NCI-H1930 (cell line): ENCODE measurements at regions not wholly inside any gene's neighbourhood (a gene's known extent, or its start where the extent isn't known, plus 50 kb on each side); places are given as distances from the start of the nearest gene placed in this dataset.
"Not testable (repeated sequence)": the region's sequence is repeated elsewhere in the genome, so short reads cannot be mapped to it uniquely, and the experiment has no call there.

ENCODE experiments used
- DNase-seq, 2 experiments: peaks; one replicate each; lab custom pipeline; 2025; lab: John Stamatoyannopoulos, UW

DNA sequence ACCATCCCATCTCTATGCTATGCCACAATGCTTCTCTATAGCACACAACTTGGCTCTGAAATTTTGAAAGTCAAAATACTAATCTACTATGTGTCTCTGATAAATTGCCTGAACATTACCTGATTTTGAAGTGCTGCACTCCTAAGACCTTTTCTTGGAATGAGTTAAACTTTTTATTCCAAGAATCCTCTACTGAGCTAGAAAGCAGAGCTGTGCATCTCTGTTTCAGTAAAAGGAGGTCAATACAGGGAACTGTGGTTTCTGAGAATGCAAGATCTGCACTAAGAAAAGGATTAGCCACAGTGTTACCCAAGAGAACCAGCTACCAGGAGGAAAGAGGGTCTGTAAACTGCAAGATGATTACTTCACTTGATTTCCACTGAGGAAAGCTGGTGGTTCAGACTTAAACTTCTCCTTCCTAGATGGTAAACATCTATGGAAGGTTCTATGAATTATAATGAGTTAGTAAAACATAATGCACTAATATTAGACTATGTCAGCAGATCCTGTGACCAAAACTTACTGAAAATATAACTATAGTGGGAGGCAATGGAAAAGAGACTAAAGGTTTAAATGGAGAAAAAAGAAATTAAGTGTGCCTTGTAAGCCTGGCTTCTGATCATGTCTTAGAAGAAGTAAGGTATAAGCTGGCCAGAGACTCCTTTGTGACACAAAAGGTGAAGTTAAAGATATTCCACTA lies 588.0 kb upstream of the DEFB115 start:
- not testable (repeated sequence) for DNase-seq

DNA sequence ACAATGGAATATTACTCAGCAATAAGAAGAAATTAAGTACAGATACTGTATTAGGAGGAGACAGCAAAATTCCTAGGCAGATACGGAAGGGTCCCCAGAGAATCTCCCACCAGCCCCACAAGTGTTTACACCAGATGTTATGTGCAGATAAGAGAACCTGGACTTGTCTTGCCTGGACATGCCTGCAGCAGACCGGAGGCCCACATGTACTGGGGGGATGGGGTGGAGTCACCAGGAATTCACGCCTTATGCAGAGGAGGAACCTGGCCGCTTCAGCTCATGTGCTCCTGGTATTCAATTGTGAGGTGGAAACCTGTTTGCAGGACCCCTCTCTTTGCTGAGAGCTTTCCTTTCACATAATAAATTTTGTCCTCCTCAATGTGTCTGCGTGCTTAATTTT lies 586.3 kb upstream of the DEFB115 start:
- DNase-seq, result not testable (repeated sequence)

- DNase-seq, result not testable (repeated sequence)
Observed at GRCh38 chr20:30675988-30676564, 581.4 kb upstream of the DEFB115 start.

DNA sequence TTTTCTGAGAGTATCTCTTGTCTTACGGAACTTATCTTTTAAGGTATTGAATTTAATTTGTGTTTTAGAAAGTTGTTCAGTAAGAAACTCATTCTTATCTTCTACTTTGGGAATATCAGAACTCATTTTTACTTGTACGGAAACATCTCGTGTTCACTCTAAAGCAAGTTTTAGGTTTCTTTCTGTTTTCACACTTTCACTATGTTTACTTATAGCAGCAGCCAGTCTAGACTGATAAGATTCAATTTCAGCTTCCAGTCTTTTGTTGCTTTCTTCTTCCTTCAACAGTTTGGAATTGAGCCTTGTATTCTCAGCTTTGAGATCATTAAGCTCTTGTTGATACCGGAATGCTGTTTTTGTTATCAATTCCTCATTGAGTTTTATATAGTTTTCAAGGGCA lies 575.2 kb upstream of the DEFB115 start:
- DNase-seq, result not testable (repeated sequence)

- DNase-seq, result not testable (repeated sequence)
Observed at GRCh38 chr20:30712861-30713260, 544.6 kb upstream of the DEFB115 start.

DNA sequence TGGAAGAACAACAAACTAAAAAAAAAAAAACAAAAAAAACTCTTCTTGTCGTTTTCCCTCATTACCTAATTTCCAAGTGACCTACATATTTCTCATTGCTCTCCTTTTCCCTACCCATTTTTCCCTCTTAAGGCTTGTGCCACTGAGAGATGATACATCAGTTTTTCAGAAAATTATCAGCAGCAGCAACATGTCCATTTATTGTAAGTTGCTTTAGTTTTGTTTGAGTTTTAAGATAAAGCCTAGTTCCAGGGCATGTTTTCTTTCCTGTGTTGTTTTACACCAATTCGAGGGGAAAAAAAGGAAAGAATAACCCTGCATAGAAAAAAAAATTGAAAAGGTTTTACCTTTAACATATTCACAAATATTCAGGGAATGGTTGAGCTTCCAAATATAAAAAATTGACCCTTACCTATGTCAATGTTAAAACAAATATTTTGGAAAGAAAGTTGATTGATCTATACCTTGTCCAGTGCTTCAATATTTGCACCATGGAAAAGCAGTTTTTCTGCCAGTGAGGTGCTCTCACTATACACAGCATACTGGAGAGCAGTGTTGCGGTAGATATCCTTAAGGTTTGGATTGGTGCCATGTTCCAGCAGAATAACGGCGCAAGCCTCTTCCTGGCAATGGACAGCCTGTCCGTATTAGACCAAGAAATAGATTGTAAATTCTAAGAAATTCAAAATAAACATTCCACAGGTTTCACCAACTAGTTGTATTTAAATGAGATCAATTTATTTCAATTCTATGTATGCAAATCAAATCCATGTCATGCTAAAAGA lies 537.9 kb upstream of the DEFB115 start:
- not testable (repeated sequence) for DNase-seq

GRCh38 chr20:30723511-30723910 lies 534.0 kb upstream of the DEFB115 start:
- not testable (repeated sequence) for DNase-seq

DNA sequence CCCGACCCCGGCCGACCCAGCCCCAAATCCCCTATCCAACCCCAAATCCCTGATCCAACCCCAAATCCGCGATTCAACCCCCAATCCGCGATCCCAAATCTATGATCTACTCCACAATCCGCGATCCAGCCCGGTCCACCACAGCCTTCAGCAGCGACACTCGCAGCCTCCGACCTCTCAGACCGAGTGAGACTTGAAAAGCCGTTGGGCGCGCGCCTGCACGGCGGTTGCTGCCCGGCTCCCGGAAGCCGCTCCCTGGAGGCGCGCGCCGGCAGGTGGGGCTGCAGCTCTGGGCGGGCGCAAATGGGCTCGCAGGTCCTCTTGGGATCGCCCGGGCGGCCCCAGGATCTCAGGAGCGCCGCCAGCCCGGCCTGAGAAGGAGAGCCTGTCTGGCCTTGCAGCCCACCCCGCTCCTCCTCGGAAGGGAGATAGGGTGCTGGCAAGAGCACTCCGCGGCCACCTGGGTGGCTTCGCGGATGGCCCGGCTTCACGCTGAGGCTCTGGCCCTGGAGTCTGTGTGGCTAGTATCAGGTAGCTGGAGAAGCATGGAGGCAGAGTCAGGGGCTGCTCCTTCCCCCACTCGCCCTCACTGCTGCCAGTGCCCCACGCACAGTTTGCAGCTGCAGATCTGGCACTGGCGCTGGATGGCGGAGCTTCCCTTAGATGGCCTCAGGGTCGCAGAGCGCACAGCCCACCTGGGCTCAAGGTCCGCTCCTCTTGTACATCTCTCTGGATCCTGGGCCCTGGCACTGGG lies 533.4 kb upstream of the DEFB115 start:
- peak; percentile 72 to 76 for DNase-seq

- not testable (repeated sequence) for DNase-seq
Observed at GRCh38 chr20:30724688-30725074, 532.8 kb upstream of the DEFB115 start.

DNA sequence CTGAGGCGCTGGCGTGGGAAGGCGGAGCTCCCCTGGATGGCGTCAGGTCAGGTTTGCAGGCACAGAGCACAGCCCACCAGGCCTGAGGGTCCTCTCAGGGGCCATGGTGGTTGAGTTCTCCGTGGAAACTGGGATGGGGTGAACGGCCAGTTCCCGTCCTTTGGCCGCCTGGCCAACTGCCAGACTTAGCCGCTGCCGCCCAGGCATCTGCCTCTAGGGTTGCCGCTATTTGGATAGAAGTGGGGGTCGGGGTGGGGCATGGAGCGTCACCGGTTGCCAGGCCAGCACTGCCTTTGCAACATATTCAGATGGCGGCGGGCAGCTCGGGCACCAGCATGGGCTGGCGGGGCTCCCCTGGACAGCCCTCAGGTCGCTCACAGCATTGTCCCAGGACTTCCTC lies 532.3 kb upstream of the DEFB115 start:
- not testable (repeated sequence) for DNase-seq

- DNase-seq, result not testable (repeated sequence)
Observed at GRCh38 chr20:30728271-30728885, 529.1 kb upstream of the DEFB115 start.
